IMR-90 (cell line): ENCODE measurements at regions not wholly inside any gene's neighbourhood (a gene's known extent, or its start where the extent isn't known, plus 50 kb on each side); places are given as distances from the start of the nearest gene placed in this dataset.
A peak's percentile ranks its signal among the peaks of the same experiment; 100 is the strongest.

Experiments used
- ATAC-seq: fragments of 200-7000 bp; cut with Tn5 transposase; 2 replicates; pipeline ENCODE4 v1.9.1; 2020; ENCODE audit warnings: low read depth, mild to moderate bottlenecking, moderate library complexity
- BruUV-seq: library from RNA; stranded (reverse); fragments of 400-500 nt; replicated peaks from 2 replicates; lab custom pipeline; 2021; lab: Mats Ljungman, UMichigan
- CTCF ChIA-PET: fragments of 300-600 bp; formaldehyde crosslinking; extraction: SDS; loops from one replicate; lab custom pipeline; 2021; ENCODE audit warnings: antibody characterized with exemption; lab: Yijun Ruan, JAX
- POLR2A ChIA-PET: fragments of 300-600 bp; sonication (Branson Sonifier 250); formaldehyde crosslinking; loops from one replicate; lab custom pipeline; 2022; ENCODE audit warnings: antibody characterized with exemption; ENCODE audit not compliant: unreplicated experiment; lab: Charles Lee
- DNase-seq: peaks from one replicate; pipeline ENCODE4 v3.0.0; 2013
- H2AFZ ChIP-seq: replicated peaks from 2 replicates; pipeline ENCODE3; 2013; ENCODE audit warnings: low read length, mild to moderate bottlenecking; ENCODE audit not compliant: poor library complexity
- H2AK5ac ChIP-seq: 2 replicates; pipeline ENCODE4 v1.6.1; 2013; ENCODE audit warnings: low read depth, low read length, inconsistent platforms
- H2AK9ac ChIP-seq: replicated peaks from 2 replicates; pipeline ENCODE3; 2013; ENCODE audit warnings: mild to moderate bottlenecking, low read depth, low read length, moderate library complexity; ENCODE audit not compliant: poor library complexity
- H2BK120ac ChIP-seq: 2 replicates; pipeline ENCODE4 v1.6.1; 2013; ENCODE audit warnings: low read depth, low read length, inconsistent platforms
- H2BK15ac ChIP-seq: 3 replicates; pipeline ENCODE4 v1.6.1; 2013; ENCODE audit warnings: low read depth, low read length, inconsistent platforms
- H2BK20ac ChIP-seq: 2 replicates; pipeline ENCODE4 v1.6.1; 2013; ENCODE audit warnings: low read depth, mild to moderate bottlenecking, inconsistent platforms, low read length, moderate library complexity
- H2BK5ac ChIP-seq: 2 replicates; pipeline ENCODE4 v1.6.1; 2013; ENCODE audit warnings: mild to moderate bottlenecking, low read depth, low read length, inconsistent platforms; ENCODE audit not compliant: poor library complexity, severe bottlenecking
- H3K14ac ChIP-seq: replicated peaks from 2 replicates; pipeline ENCODE4 v1.6.1; 2013; ENCODE audit warnings: low read depth, low read length, inconsistent platforms
- H3K18ac ChIP-seq: 2 replicates; pipeline ENCODE4 v1.6.1; 2013; ENCODE audit warnings: low read depth, low read length, control low read depth
- H3K23ac ChIP-seq: 2 replicates; pipeline ENCODE4 v1.6.1; 2013; ENCODE audit warnings: low read depth, low read length, inconsistent platforms
- H3K27ac ChIP-seq: 2 replicates; pipeline ENCODE4 v1.5.1; 2013; ENCODE audit warnings: mild to moderate bottlenecking, control low read depth, low read length; ENCODE audit not compliant: insufficient read depth
- H3K27me3 ChIP-seq: 2 replicates; pipeline ENCODE4 v1.6.1; 2013; ENCODE audit warnings: low read length; ENCODE audit not compliant: control insufficient read depth, insufficient read depth
- H3K36me3 ChIP-seq: 2 replicates; pipeline ENCODE4 v1.6.1; 2013; ENCODE audit warnings: low read length, mixed read lengths; ENCODE audit not compliant: control insufficient read depth, insufficient read depth
- H3K4ac ChIP-seq: 2 replicates; pipeline ENCODE4 v1.6.1; 2013; ENCODE audit warnings: low read depth, low read length, inconsistent platforms
- H3K4me1 ChIP-seq: 2 replicates; pipeline ENCODE4 v1.6.1; 2013; ENCODE audit warnings: low read length, mixed read lengths; ENCODE audit not compliant: control insufficient read depth, insufficient read depth
- H3K4me2 ChIP-seq: 2 replicates; pipeline ENCODE4 v1.6.1; 2013; ENCODE audit warnings: low read depth, mild to moderate bottlenecking, control low read depth, low read length, moderate library complexity
- H3K4me3 ChIP-seq: 2 replicates; pipeline ENCODE4 v1.5.1; 2013; ENCODE audit warnings: low read depth, mild to moderate bottlenecking, control low read depth, low read length, moderate library complexity; ENCODE audit not compliant: insufficient read depth
- H3K56ac ChIP-seq: 2 replicates; pipeline ENCODE4 v1.6.1; 2013; ENCODE audit warnings: low read length, inconsistent platforms; ENCODE audit not compliant: insufficient read depth; ENCODE audit errors: extremely low read depth
- H3K79me1 ChIP-seq, 2 experiments: 2 replicates each; pipeline ENCODE4 v1.6.1; 2013; ENCODE audit warnings: low read length in 2 of 2, inconsistent platforms in 1 of 2, low read depth in 1 of 2
- H3K9ac ChIP-seq: 2 replicates; pipeline ENCODE4 v1.6.1; 2013; ENCODE audit warnings: low read depth, low read length, control low read depth
- H3K9me1 ChIP-seq: 2 replicates; pipeline ENCODE4 v1.6.1; 2013; ENCODE audit warnings: low read length, inconsistent platforms; ENCODE audit not compliant: insufficient read depth
- H3K9me3 ChIP-seq: 2 replicates; pipeline ENCODE4 v1.6.1; 2013; ENCODE audit warnings: low read length; ENCODE audit not compliant: control insufficient read depth, insufficient read depth
- H4K20me1 ChIP-seq: 2 replicates; pipeline ENCODE4 v1.6.1; 2013; ENCODE audit warnings: low read length, inconsistent platforms; ENCODE audit not compliant: insufficient read depth
- H4K5ac ChIP-seq: 2 replicates; pipeline ENCODE4 v1.6.1; 2013; ENCODE audit warnings: mild to moderate bottlenecking, low read depth, low read length, control low read depth
- H4K8ac ChIP-seq, 2 experiments: 2 replicates each; pipeline ENCODE4 v1.6.1; 2013; ENCODE audit warnings: low read depth in 2 of 2, low read length in 2 of 2, control low read depth in 1 of 2, inconsistent platforms in 1 of 2
- H4K91ac ChIP-seq: 2 replicates; pipeline ENCODE4 v1.6.1; 2013; ENCODE audit warnings: low read depth, low read length, inconsistent platforms; ENCODE audit not compliant: insufficient read depth
- MAFK ChIP-seq: IDR thresholded peaks from 2 replicates; pipeline ENCODE4 v1.6.1; 2012; ENCODE audit warnings: low read depth, low read length, improper control_type of control experiment
- RCOR1 ChIP-seq: IDR thresholded peaks from 2 replicates; pipeline ENCODE4 v1.6.1; 2012; ENCODE audit warnings: mild to moderate bottlenecking, low read length, improper control_type of control experiment; ENCODE audit not compliant: insufficient replicate concordance
- WGBS, 2 experiments: methylation state at CpG; one replicate each; pipeline versions ENCODE4 v1.1.5 to v1.1.7; 2013; ENCODE audit warnings: missing lambda C conversion rate in 2 of 2; ENCODE audit not compliant: insufficient read length in 1 of 2; ENCODE audit errors: extremely low coverage in 2 of 2; 5-methylcytosine and 5-hydroxymethylcytosine counted together
- dilution Hi-C: fragments of 300-500 bp; cut with HindIII; formaldehyde crosslinking; loops from one replicate; pipeline ENCODE4 v1.14.3; 2018; ENCODE audit warnings: low sequenced_read_pairs; ENCODE audit not compliant: unreplicated experiment
- in situ Hi-C: fragments of 300-500 bp; cut with MboI; formaldehyde crosslinking; loops from 3 replicates; pipeline ENCODE4 v1.14.3; 2019; ENCODE audit warnings: low sequenced_read_pairs, inconsistent platforms, mixed read lengths
- intact Hi-C: fragments of 100-400 bp; cut with micrococcal nuclease; formaldehyde crosslinking; loops from 2 replicates; pipeline ENCODE4 v1.10.0; 2022

GRCh38 chrX:23168291-23168690, 166.4 kb upstream of the PTCHD1 start:
- Histone ChIP-seq H4K91ac (no peak overlapping the region), H2AK9ac (no peak overlapping the region), H2BK5ac (no peak overlapping the region), H3K27me3 (no peaks in the 10 kb centered on the region), H3K14ac (no peak overlapping the region), H2BK120ac (no peak overlapping the region), H3K56ac (no peak overlapping the region), H2BK20ac (no peak overlapping the region), H3K79me1 (no peaks in the 10 kb centered on the region), H3K36me3 (no peaks in the 10 kb centered on the region), H4K20me1 (no peaks in the 10 kb centered on the region), H3K4me1 (no peaks in the 10 kb centered on the region), H4K5ac (no peak overlapping the region), H3K9me3 (0 out of 2 replicates have a peak, but pooled peaks cover 1% of the 10 kb centered on the region), H3K4ac (no peak overlapping the region), H3K9me1 (no peaks in the 10 kb centered on the region), H3K18ac (no peak overlapping the region), H2BK15ac (no peak overlapping the region), H3K27ac (no peak overlapping the region), H4K8ac (no peak overlapping the region), H3K4me3 (no peak overlapping the region), H2AK5ac (no peak overlapping the region), H2AFZ (no peak overlapping the region), H3K4me2 (no peak overlapping the region), H3K23ac (no peak overlapping the region), H3K9ac (no peak overlapping the region)
- no CpG with 5 or more reads among the region's 1 CpG for WGBS, 2 experiments
- intact Hi-C loops: no loop called here
- in situ Hi-C loops: no loop called here
- dilution Hi-C loops: no loop called here
- no TSS peak for BruUV-seq
- TF ChIP-seq MAFK (peak; percentile 77), RCOR1 (no peak)
- CTCF ChIA-PET: no interaction called here
- DNase-seq (no peak), ATAC-seq (no peak)
- POLR2A ChIA-PET: no interaction called here
